HG03558 (cell line): ENCODE measurements at regions not wholly inside any gene's neighbourhood (a gene's known extent, or its start where the extent isn't known, plus 50 kb on each side); places are given as distances from the start of the nearest gene placed in this dataset.
"Not testable (repeated sequence)": the region's sequence is repeated elsewhere in the genome, so short reads cannot be mapped to it uniquely, and the experiment has no call there.

Experiments
- ATAC-seq: cut with Tn5 transposase; IDR thresholded peaks from one replicate; pipeline ENCODE4 v1.9.1; 2021; ENCODE audit warnings: moderate number of reproducible peaks; ENCODE audit not compliant: unreplicated experiment; ENCODE audit errors: extremely low read depth

GRCh38 chr5:86566030-86566429 lies 51.7 kb upstream of the COX7C start:
- not testable (repeated sequence) for ATAC-seq
